IMR-90 (cell line): ENCODE measurements at regions not wholly inside any gene's neighbourhood (a gene's known extent, or its start where the extent isn't known, plus 50 kb on each side); places are given as distances from the start of the nearest gene placed in this dataset.

Source experiments
- ATAC-seq: fragments of 200-7000 bp; cut with Tn5 transposase; 2 replicates; pipeline ENCODE4 v1.9.1; 2020; ENCODE audit warnings: low read depth, mild to moderate bottlenecking, moderate library complexity
- BruUV-seq: library from RNA; stranded (reverse); fragments of 400-500 nt; replicated peaks from 2 replicates; lab custom pipeline; 2021; lab: Mats Ljungman, UMichigan
- CTCF ChIA-PET: fragments of 300-600 bp; formaldehyde crosslinking; extraction: SDS; loops from one replicate; lab custom pipeline; 2021; ENCODE audit warnings: antibody characterized with exemption; lab: Yijun Ruan, JAX
- POLR2A ChIA-PET: fragments of 300-600 bp; sonication (Branson Sonifier 250); formaldehyde crosslinking; loops from one replicate; lab custom pipeline; 2022; ENCODE audit warnings: antibody characterized with exemption; ENCODE audit not compliant: unreplicated experiment; lab: Charles Lee
- DNase-seq: peaks from one replicate; pipeline ENCODE4 v3.0.0; 2013
- H2AFZ ChIP-seq: replicated peaks from 2 replicates; pipeline ENCODE3; 2013; ENCODE audit warnings: low read length, mild to moderate bottlenecking; ENCODE audit not compliant: poor library complexity
- H2AK5ac ChIP-seq: 2 replicates; pipeline ENCODE4 v1.6.1; 2013; ENCODE audit warnings: low read depth, low read length, inconsistent platforms
- H2AK9ac ChIP-seq: replicated peaks from 2 replicates; pipeline ENCODE3; 2013; ENCODE audit warnings: mild to moderate bottlenecking, low read depth, low read length, moderate library complexity; ENCODE audit not compliant: poor library complexity
- H2BK120ac ChIP-seq: 2 replicates; pipeline ENCODE4 v1.6.1; 2013; ENCODE audit warnings: low read depth, low read length, inconsistent platforms
- H2BK15ac ChIP-seq: 3 replicates; pipeline ENCODE4 v1.6.1; 2013; ENCODE audit warnings: low read depth, low read length, inconsistent platforms
- H2BK20ac ChIP-seq: 2 replicates; pipeline ENCODE4 v1.6.1; 2013; ENCODE audit warnings: low read depth, mild to moderate bottlenecking, inconsistent platforms, low read length, moderate library complexity
- H2BK5ac ChIP-seq: 2 replicates; pipeline ENCODE4 v1.6.1; 2013; ENCODE audit warnings: mild to moderate bottlenecking, low read depth, low read length, inconsistent platforms; ENCODE audit not compliant: poor library complexity, severe bottlenecking
- H3K14ac ChIP-seq: replicated peaks from 2 replicates; pipeline ENCODE4 v1.6.1; 2013; ENCODE audit warnings: low read depth, low read length, inconsistent platforms
- H3K18ac ChIP-seq: 2 replicates; pipeline ENCODE4 v1.6.1; 2013; ENCODE audit warnings: low read depth, low read length, control low read depth
- H3K23ac ChIP-seq: 2 replicates; pipeline ENCODE4 v1.6.1; 2013; ENCODE audit warnings: low read depth, low read length, inconsistent platforms
- H3K27ac ChIP-seq: 2 replicates; pipeline ENCODE4 v1.5.1; 2013; ENCODE audit warnings: mild to moderate bottlenecking, control low read depth, low read length; ENCODE audit not compliant: insufficient read depth
- H3K27me3 ChIP-seq: 2 replicates; pipeline ENCODE4 v1.6.1; 2013; ENCODE audit warnings: low read length; ENCODE audit not compliant: control insufficient read depth, insufficient read depth
- H3K36me3 ChIP-seq: 2 replicates; pipeline ENCODE4 v1.6.1; 2013; ENCODE audit warnings: low read length, mixed read lengths; ENCODE audit not compliant: control insufficient read depth, insufficient read depth
- H3K4ac ChIP-seq: 2 replicates; pipeline ENCODE4 v1.6.1; 2013; ENCODE audit warnings: low read depth, low read length, inconsistent platforms
- H3K4me1 ChIP-seq: 2 replicates; pipeline ENCODE4 v1.6.1; 2013; ENCODE audit warnings: low read length, mixed read lengths; ENCODE audit not compliant: control insufficient read depth, insufficient read depth
- H3K4me2 ChIP-seq: 2 replicates; pipeline ENCODE4 v1.6.1; 2013; ENCODE audit warnings: low read depth, mild to moderate bottlenecking, control low read depth, low read length, moderate library complexity
- H3K4me3 ChIP-seq: 2 replicates; pipeline ENCODE4 v1.5.1; 2013; ENCODE audit warnings: low read depth, mild to moderate bottlenecking, control low read depth, low read length, moderate library complexity; ENCODE audit not compliant: insufficient read depth
- H3K56ac ChIP-seq: 2 replicates; pipeline ENCODE4 v1.6.1; 2013; ENCODE audit warnings: low read length, inconsistent platforms; ENCODE audit not compliant: insufficient read depth; ENCODE audit errors: extremely low read depth
- H3K79me1 ChIP-seq, 2 experiments: 2 replicates each; pipeline ENCODE4 v1.6.1; 2013; ENCODE audit warnings: low read length in 2 of 2, inconsistent platforms in 1 of 2, low read depth in 1 of 2
- H3K9ac ChIP-seq: 2 replicates; pipeline ENCODE4 v1.6.1; 2013; ENCODE audit warnings: low read depth, low read length, control low read depth
- H3K9me1 ChIP-seq: 2 replicates; pipeline ENCODE4 v1.6.1; 2013; ENCODE audit warnings: low read length, inconsistent platforms; ENCODE audit not compliant: insufficient read depth
- H3K9me3 ChIP-seq: 2 replicates; pipeline ENCODE4 v1.6.1; 2013; ENCODE audit warnings: low read length; ENCODE audit not compliant: control insufficient read depth, insufficient read depth
- H4K20me1 ChIP-seq: 2 replicates; pipeline ENCODE4 v1.6.1; 2013; ENCODE audit warnings: low read length, inconsistent platforms; ENCODE audit not compliant: insufficient read depth
- H4K5ac ChIP-seq: 2 replicates; pipeline ENCODE4 v1.6.1; 2013; ENCODE audit warnings: mild to moderate bottlenecking, low read depth, low read length, control low read depth
- H4K8ac ChIP-seq, 2 experiments: 2 replicates each; pipeline ENCODE4 v1.6.1; 2013; ENCODE audit warnings: low read depth in 2 of 2, low read length in 2 of 2, control low read depth in 1 of 2, inconsistent platforms in 1 of 2
- H4K91ac ChIP-seq: 2 replicates; pipeline ENCODE4 v1.6.1; 2013; ENCODE audit warnings: low read depth, low read length, inconsistent platforms; ENCODE audit not compliant: insufficient read depth
- RFX5 ChIP-seq: IDR thresholded peaks from 2 replicates; pipeline ENCODE4 v1.8.0; 2012; ENCODE audit warnings: low read depth, mild to moderate bottlenecking, low read length, moderate library complexity
- USF2 ChIP-seq: fragments of 150-350 bp; IDR thresholded peaks from 2 replicates; pipeline ENCODE4 v1.6.1; 2017; ENCODE audit warnings: mild to moderate bottlenecking, antibody characterized with exemption, low read length, low read depth
- WGBS, 2 experiments: methylation state at CpG; one replicate each; pipeline versions ENCODE4 v1.1.5 to v1.1.7; 2013; ENCODE audit warnings: missing lambda C conversion rate in 2 of 2; ENCODE audit not compliant: insufficient read length in 1 of 2; ENCODE audit errors: extremely low coverage in 2 of 2; 5-methylcytosine and 5-hydroxymethylcytosine counted together
- dilution Hi-C: fragments of 300-500 bp; cut with HindIII; formaldehyde crosslinking; loops from one replicate; pipeline ENCODE4 v1.14.3; 2018; ENCODE audit warnings: low sequenced_read_pairs; ENCODE audit not compliant: unreplicated experiment
- in situ Hi-C: fragments of 300-500 bp; cut with MboI; formaldehyde crosslinking; loops from 3 replicates; pipeline ENCODE4 v1.14.3; 2019; ENCODE audit warnings: low sequenced_read_pairs, inconsistent platforms, mixed read lengths
- intact Hi-C: fragments of 100-400 bp; cut with micrococcal nuclease; formaldehyde crosslinking; loops from 2 replicates; pipeline ENCODE4 v1.10.0; 2022

GRCh38 chr19:13557756-13558398 is 51.6 kb upstream of the CACNA1A start:
- no TSS peak for BruUV-seq
- Histone ChIP-seq H3K9ac (no peak overlapping the region), H3K4me3 (no peak overlapping the region), H2BK120ac (no peak overlapping the region), H3K14ac (no peak overlapping the region), H2AK9ac (no peak overlapping the region), H3K4ac (no peak overlapping the region), H3K56ac (no peak overlapping the region), H2AK5ac (no peak overlapping the region), H3K9me1 (no peaks in the 10 kb centered on the region), H4K91ac (no peak overlapping the region), H3K27me3 (peaks cover 17% of the 10 kb centered on the region), H2BK5ac (no peak overlapping the region), H4K20me1 (no peaks in the 10 kb centered on the region), H3K4me2 (no peak overlapping the region), H3K27ac (no peak overlapping the region), H4K8ac (no peak overlapping the region), H3K23ac (no peak overlapping the region), H2BK20ac (no peak overlapping the region), H2AFZ (no peak overlapping the region), H4K5ac (no peak overlapping the region), H3K18ac (no peak overlapping the region), H2BK15ac (no peak overlapping the region), H3K36me3 (no peaks in the 10 kb centered on the region), H3K79me1 (no peaks in the 10 kb centered on the region), H3K9me3 (no peaks in the 10 kb centered on the region; the same call in none of the 2 replicates), H3K4me1 (no peaks in the 10 kb centered on the region)
- in situ Hi-C loops: no loop called here
- WGBS, 2 experiments: 69% methylated on average over 2 of the region's 7 CpGs; no CpG with 5 or more reads in 1 of the 2 experiments
- ChIA-PET POLR2A (no interaction called here), CTCF (no interaction called here)
- TF ChIP-seq USF2 (peak; percentile 55), RFX5 (no peak)
- dilution Hi-C loops: no loop called here
- DNase-seq: no peak
- intact Hi-C loops: no loop called here
- ATAC-seq: no peak
